ENCODE measurements at regions not wholly inside any gene's neighbourhood (a gene's known extent, or its start where the extent isn't known, plus 50 kb on each side); places are given as distances from the start of the nearest gene placed in this dataset.

DNA sequence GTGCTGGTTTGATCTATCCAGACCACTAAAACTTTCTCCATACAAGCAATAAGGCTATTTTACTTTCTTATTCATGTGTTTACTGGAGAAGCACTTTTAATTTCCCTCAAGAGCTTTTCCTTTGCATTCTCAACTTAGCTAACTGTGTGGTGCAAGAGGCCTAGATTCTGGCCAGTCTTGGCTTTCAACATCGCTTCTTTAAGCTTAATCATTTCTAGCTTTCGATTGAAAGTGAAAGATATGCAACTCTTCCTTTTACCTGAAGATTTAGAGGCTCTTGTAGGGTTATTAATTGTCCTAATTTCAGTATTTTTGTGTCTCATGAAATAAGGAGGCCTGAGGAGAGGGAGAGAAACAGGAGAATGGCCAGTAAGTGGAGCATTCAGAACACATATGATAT lies 234.8 kb upstream of the GADL1 start:
- no peak overlapping the region for H3K18ac ChIP-seq (ENCODE audit: low read depth, low read length)
- no peak overlapping the region for H3K4me2 ChIP-seq (ENCODE audit: low read depth, low read length)
- no peak overlapping the region for H2BK15ac ChIP-seq (ENCODE audit: low read depth, low read length)
- H3K79me1 ChIP-seq (ENCODE audit: low read depth in 1 of 2, low read length in 2 of 2), result no peaks in the 10 kb centered on the region
- H3K23ac ChIP-seq (ENCODE audit: low read depth, low read length), result no peak overlapping the region
- no peak overlapping the region for H4K91ac ChIP-seq (ENCODE audit: insufficient read depth, low read depth, low read length)
- no peaks in the 10 kb centered on the region for H3K9me3 ChIP-seq (ENCODE audit: control insufficient read depth, insufficient read depth, low read length)
- BruUV-seq (replicated peaks), result no TSS peak
- no peak overlapping the region for H4K5ac ChIP-seq (ENCODE audit: low read depth, low read length)
- intact Hi-C loops (cut with micrococcal nuclease) (no loop called here), in situ Hi-C loops (cut with MboI; ENCODE audit: low sequenced_read_pairs) (loop anchor here (25.0 kb wide), 1 partner anchor 1092 kb away; no protein-coding TSS in a partner anchor), dilution Hi-C loops (cut with HindIII; ENCODE audit: low sequenced_read_pairs, unreplicated experiment) (no loop called here)
- H4K20me1 ChIP-seq (ENCODE audit: insufficient read depth, low read length), result no peaks in the 10 kb centered on the region
- H3K14ac ChIP-seq (replicated peaks; ENCODE audit: low read depth, low read length), result no peak overlapping the region
- WGBS, 2 experiments (ENCODE audit: extremely low coverage in 2 of 2, insufficient read length in 1 of 2), result no CpG with 5 or more reads among the region's 2 CpGs
- H3K27ac ChIP-seq (ENCODE audit: insufficient read depth, low read length), result no peak overlapping the region
- H3K4me3 ChIP-seq (ENCODE audit: insufficient read depth, low read depth, low read length), result no peak overlapping the region
- no peak overlapping the region for H2AK5ac ChIP-seq (ENCODE audit: low read depth, low read length)
- H3K4me1 ChIP-seq (ENCODE audit: control insufficient read depth, insufficient read depth, low read length), result no peaks in the 10 kb centered on the region
- no peak overlapping the region for H4K8ac ChIP-seq (ENCODE audit: low read depth in 2 of 2, low read length in 2 of 2)
- TF ChIP-seq POLR2A (IDR thresholded peaks at IDR 0.05; ENCODE audit: low read depth, low read length) (no peak), RAD21 (IDR thresholded peaks at IDR 0.05; ENCODE audit: low read length) (no peak), RFX5 (IDR thresholded peaks at IDR 0.05; ENCODE audit: low read depth, low read length) (no peak), BHLHE40 (IDR thresholded peaks at IDR 0.05; ENCODE audit: low read depth, low read length) (no peak), CEBPB (IDR thresholded peaks at IDR 0.05; ENCODE audit: low read depth, low read length) (no peak), RCOR1 (IDR thresholded peaks at IDR 0.05; ENCODE audit: insufficient replicate concordance, low read length) (no peak), FOS (IDR thresholded peaks at IDR 0.05; ENCODE audit: low read depth, low read length) (no peak), SMC3 (IDR thresholded peaks at IDR 0.05; ENCODE audit: low read depth, low read length) (no peak), MAFK (IDR thresholded peaks at IDR 0.05; ENCODE audit: low read depth, low read length) (no peak), NFE2L2 (IDR thresholded peaks at IDR 0.05; ENCODE audit: low read depth, low read length) (no peak), MXI1 (IDR thresholded peaks at IDR 0.05; ENCODE audit: borderline replicate concordance, low read depth, low read length) (no peak)
- TF ChIP-seq, protein P1, sequence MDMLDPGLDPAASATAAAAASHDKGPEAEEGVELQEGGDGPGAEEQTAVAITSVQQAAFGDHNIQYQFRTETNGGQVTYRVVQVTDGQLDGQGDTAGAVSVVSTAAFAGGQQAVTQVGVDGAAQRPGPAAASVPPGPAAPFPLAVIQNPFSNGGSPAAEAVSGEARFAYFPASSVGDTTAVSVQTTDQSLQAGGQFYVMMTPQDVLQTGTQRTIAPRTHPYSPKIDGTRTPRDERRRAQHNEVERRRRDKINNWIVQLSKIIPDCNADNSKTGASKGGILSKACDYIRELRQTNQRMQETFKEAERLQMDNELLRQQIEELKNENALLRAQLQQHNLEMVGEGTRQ (IDR thresholded peaks at IDR 0.05; ENCODE audit: low read depth, low read length), result no peak
- ATAC-seq (ENCODE audit: low read depth) (no peak), DNase-seq (no peak)
- no peak overlapping the region for H2BK5ac ChIP-seq (ENCODE audit: low read depth, low read length, poor library complexity, severe bottlenecking)
- H3K4ac ChIP-seq (ENCODE audit: low read depth, low read length), result no peak overlapping the region
- H2AK9ac ChIP-seq (replicated peaks; ENCODE audit: low read depth, low read length, poor library complexity), result no peak overlapping the region
- no peaks in the 10 kb centered on the region for H3K9me1 ChIP-seq (ENCODE audit: insufficient read depth, low read length)
- H2AFZ ChIP-seq (replicated peaks; ENCODE audit: low read length, poor library complexity), result no peak overlapping the region
- no peak overlapping the region for H3K9ac ChIP-seq (ENCODE audit: low read depth, low read length)
- no peaks in the 10 kb centered on the region for H3K27me3 ChIP-seq (ENCODE audit: control insufficient read depth, insufficient read depth, low read length)
- no peak overlapping the region for H3K56ac ChIP-seq (ENCODE audit: extremely low read depth, insufficient read depth, low read length)
- no peak overlapping the region for H2BK120ac ChIP-seq (ENCODE audit: low read depth, low read length)
- no peaks in the 10 kb centered on the region for H3K36me3 ChIP-seq (ENCODE audit: control insufficient read depth, insufficient read depth, low read length)
- ChIA-PET POLR2A (ENCODE audit: unreplicated experiment) (no interaction called here), CTCF (no interaction called here)
- H2BK20ac ChIP-seq (ENCODE audit: low read depth, low read length), result no peak overlapping the region

All from IMR-90 (cell line).